ENCODE measurements at regions not wholly inside any gene's neighbourhood (a gene's known extent, or its start where the extent isn't known, plus 50 kb on each side); places are given as distances from the start of the nearest gene placed in this dataset.

- peaks cover 4% of the 10 kb centered on the region for H3K4me1 ChIP-seq (ENCODE audit: control insufficient read depth, insufficient read depth, low read length)
- H3K27me3 ChIP-seq (ENCODE audit: control insufficient read depth, insufficient read depth, low read length), result no peaks in the 10 kb centered on the region
- H3K9me3 ChIP-seq (replicated peaks; ENCODE audit: control insufficient read depth, low read depth, low read length), result no peaks in the 10 kb centered on the region
- DNase-seq, result no peak
- WGBS (ENCODE audit: insufficient coverage), result no CpG with 5 or more reads among the region's 1 CpG
- no peak overlapping the region for H3K4me3 ChIP-seq (ENCODE audit: low read length)
- no peaks in the 10 kb centered on the region for H3K36me3 ChIP-seq (ENCODE audit: control insufficient read depth, insufficient read depth, low read length)
- H3K27ac ChIP-seq (ENCODE audit: low read length), result no peak overlapping the region
Observed at GRCh38 chr1:55988963-55989452, 590.4 kb downstream of the PLPP3 start.

DNA sequence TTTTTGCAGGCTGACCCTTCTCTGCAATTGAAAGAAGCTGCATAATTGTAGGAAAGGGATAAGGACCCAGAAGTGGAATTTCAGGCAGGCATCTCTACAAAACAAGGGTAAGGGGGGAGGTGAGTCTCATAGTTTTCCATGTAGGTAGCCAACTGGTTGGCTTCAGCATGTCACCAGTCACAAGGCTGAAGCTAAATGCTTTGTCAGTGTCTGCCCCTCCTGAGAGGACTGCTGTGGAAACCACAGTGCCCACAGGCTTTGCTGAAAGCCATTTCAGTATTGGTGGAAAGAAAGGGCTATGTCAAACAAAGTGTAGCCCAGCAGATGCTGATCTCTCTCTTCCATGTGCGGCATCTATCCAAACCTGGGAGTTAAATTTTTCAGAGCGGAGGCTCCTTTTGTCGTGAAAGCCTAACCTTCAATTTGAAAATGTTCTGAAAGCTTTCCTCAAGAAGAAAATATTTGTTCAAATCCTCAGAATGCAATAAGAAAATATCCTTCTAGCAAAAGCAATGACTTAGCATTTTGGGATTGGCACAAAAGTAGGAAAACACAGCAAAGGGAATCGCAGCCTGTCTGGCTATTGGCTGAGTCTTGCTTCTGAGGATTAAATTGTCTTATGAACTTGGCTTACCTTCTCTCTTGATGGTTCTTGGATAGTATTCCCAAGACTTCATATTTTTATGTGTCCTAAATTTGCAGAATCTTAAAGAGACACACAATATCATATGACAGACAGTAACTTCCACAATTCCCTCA lies 591.7 kb downstream of the PLPP3 start:
- H3K4me3 ChIP-seq (ENCODE audit: low read length), result no peak overlapping the region
- H3K36me3 ChIP-seq (ENCODE audit: control insufficient read depth, insufficient read depth, low read length), result no peaks in the 10 kb centered on the region
- WGBS (ENCODE audit: insufficient coverage), result 20% methylated on average over 1 of the region's 4 CpGs
- DNase-seq, result peak; percentile 95
- peaks cover 4% of the 10 kb centered on the region for H3K4me1 ChIP-seq (ENCODE audit: control insufficient read depth, insufficient read depth, low read length)
- peak overlapping the region; percentile 67 for H3K27ac ChIP-seq (ENCODE audit: low read length)
- H3K9me3 ChIP-seq (replicated peaks; ENCODE audit: control insufficient read depth, low read depth, low read length), result no peaks in the 10 kb centered on the region
- no peaks in the 10 kb centered on the region for H3K27me3 ChIP-seq (ENCODE audit: control insufficient read depth, insufficient read depth, low read length)

DNA sequence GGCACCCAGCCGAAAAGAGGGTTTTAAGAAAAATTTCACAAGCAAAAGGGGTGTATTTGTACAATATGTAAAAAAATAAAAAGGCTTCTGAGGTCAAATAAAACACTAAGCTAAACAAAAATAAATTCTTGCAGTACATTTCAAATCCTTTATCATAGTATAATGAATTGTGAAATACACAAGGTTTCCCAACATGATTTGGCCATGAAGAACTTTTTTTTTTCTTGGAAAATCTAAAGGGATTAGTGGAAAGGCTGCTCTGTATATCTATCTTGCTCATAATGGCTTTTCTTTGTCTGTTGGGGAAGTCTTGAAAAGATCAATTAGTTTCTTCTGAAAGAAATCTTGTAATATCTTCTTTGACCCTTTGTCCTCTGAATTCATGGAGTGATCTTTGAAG lies 593.4 kb downstream of the PLPP3 start:
- no peak for DNase-seq
- peaks cover 4% of the 10 kb centered on the region for H3K4me1 ChIP-seq (ENCODE audit: control insufficient read depth, insufficient read depth, low read length)
- WGBS (ENCODE audit: insufficient coverage), result no CpG with 5 or more reads among the region's 1 CpG
- no peak overlapping the region for H3K27ac ChIP-seq (ENCODE audit: low read length)
- H3K36me3 ChIP-seq (ENCODE audit: control insufficient read depth, insufficient read depth, low read length), result no peaks in the 10 kb centered on the region
- H3K27me3 ChIP-seq (ENCODE audit: control insufficient read depth, insufficient read depth, low read length), result no peaks in the 10 kb centered on the region
- no peaks in the 10 kb centered on the region for H3K9me3 ChIP-seq (replicated peaks; ENCODE audit: control insufficient read depth, low read depth, low read length)
- no peak overlapping the region for H3K4me3 ChIP-seq (ENCODE audit: low read length)

DNA sequence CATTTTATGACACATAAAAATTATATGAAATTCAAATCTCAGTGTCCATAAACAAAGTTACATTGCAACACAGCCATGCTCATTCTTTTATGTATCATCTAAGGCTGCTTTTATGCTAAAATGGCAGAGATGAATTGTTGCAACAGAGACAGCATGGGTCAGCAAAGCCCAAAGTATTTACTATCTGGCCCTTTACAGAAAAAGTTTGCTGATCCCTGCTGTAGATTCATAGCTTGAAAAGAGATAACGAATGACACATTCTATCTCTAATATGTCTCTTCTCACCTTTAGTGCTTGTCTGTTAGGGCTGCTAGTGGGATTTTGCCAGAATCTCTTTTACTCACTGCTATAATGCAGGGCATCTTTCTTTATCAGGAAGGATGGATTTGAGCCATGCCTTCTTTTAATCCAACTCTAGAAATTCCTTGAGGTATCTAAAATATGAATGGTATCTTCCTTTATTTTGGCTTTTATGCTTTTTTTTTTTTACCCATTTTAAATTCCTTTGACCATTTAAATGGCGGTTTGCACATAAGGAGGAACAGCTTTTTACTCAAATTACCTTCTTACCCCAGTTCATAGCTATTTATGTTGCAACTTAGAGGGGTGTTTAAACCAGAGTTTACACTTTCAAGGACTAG lies 598.2 kb downstream of the PLPP3 start:
- no peak overlapping the region for H3K4me3 ChIP-seq (ENCODE audit: low read length)
- WGBS (ENCODE audit: insufficient coverage), result no CpG with 5 or more reads among the region's 2 CpGs
- H3K27ac ChIP-seq (ENCODE audit: low read length), result no peak overlapping the region
- no peaks in the 10 kb centered on the region for H3K36me3 ChIP-seq (ENCODE audit: control insufficient read depth, insufficient read depth, low read length)
- H3K4me1 ChIP-seq (ENCODE audit: control insufficient read depth, insufficient read depth, low read length), result no peaks in the 10 kb centered on the region
- DNase-seq, result no peak
- H3K9me3 ChIP-seq (replicated peaks; ENCODE audit: control insufficient read depth, low read depth, low read length), result no peaks in the 10 kb centered on the region
- no peaks in the 10 kb centered on the region for H3K27me3 ChIP-seq (ENCODE audit: control insufficient read depth, insufficient read depth, low read length)

- Histone ChIP-seq H3K27ac (ENCODE audit: low read length) (no peak overlapping the region), H3K36me3 (ENCODE audit: control insufficient read depth, insufficient read depth, low read length) (no peaks in the 10 kb centered on the region), H3K4me1 (ENCODE audit: control insufficient read depth, insufficient read depth, low read length) (no peaks in the 10 kb centered on the region), H3K27me3 (ENCODE audit: control insufficient read depth, insufficient read depth, low read length) (no peaks in the 10 kb centered on the region), H3K4me3 (ENCODE audit: low read length) (no peak overlapping the region), H3K9me3 (replicated peaks; ENCODE audit: control insufficient read depth, low read depth, low read length) (no peaks in the 10 kb centered on the region)
- WGBS (ENCODE audit: insufficient coverage), result no CpG with 5 or more reads among the region's 4 CpGs
- no peak for DNase-seq
Observed at GRCh38 chr1:55980582-55980981, 598.8 kb downstream of the PLPP3 start.

DNA sequence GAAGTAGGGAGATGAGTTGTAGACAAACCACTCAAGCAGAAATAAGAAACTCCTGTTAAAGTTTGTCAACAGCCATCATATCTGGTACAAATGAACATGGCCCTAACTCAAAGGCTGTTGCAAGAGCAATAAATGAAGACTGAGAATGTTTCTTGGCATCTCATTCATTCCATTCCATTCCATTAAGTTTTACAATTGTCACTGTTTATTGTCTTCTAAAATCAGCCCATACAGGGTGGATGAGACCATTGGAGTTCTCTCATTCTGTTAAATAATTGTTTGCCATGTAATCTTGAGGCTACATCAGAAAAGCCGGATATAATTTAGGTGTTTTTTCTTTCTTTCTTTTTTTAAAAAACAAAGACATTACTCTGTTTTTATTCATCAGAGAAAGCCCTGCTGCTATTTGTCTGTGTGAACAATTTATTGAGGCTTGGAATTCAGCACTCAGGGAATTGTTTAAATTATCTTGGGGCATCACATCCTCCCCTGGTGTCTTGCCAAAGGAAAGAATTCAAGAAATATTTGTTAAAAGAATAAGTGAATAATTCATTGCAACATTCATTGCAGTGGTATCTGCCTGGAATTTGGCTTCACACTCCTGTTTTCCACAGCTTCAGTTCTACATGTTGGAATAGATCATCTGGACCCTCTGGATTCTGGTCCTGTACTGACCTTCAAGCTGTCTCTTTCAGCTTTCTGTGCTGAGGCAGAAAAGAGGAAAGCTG lies 604.5 kb downstream of the PLPP3 start:
- Histone ChIP-seq H3K27ac (ENCODE audit: low read length) (no peak overlapping the region), H3K9me3 (replicated peaks; ENCODE audit: control insufficient read depth, low read depth, low read length) (no peaks in the 10 kb centered on the region), H3K36me3 (ENCODE audit: control insufficient read depth, insufficient read depth, low read length) (no peaks in the 10 kb centered on the region), H3K4me3 (ENCODE audit: low read length) (no peak overlapping the region), H3K27me3 (ENCODE audit: control insufficient read depth, insufficient read depth, low read length) (no peaks in the 10 kb centered on the region), H3K4me1 (ENCODE audit: control insufficient read depth, insufficient read depth, low read length) (peaks cover 4% of the 10 kb centered on the region)
- WGBS (ENCODE audit: insufficient coverage), result no CpG with 5 or more reads among the region's 1 CpG
- peak; percentile 32 for DNase-seq

- H3K9me3 ChIP-seq (replicated peaks; ENCODE audit: control insufficient read depth, low read depth, low read length), result no peaks in the 10 kb centered on the region
- peak; percentile 93 for DNase-seq
- H3K4me3 ChIP-seq (ENCODE audit: low read length), result no peak overlapping the region
- peaks cover 4% of the 10 kb centered on the region for H3K4me1 ChIP-seq (ENCODE audit: control insufficient read depth, insufficient read depth, low read length)
- no peaks in the 10 kb centered on the region for H3K27me3 ChIP-seq (ENCODE audit: control insufficient read depth, insufficient read depth, low read length)
- H3K36me3 ChIP-seq (ENCODE audit: control insufficient read depth, insufficient read depth, low read length), result no peaks in the 10 kb centered on the region
- no peak overlapping the region for H3K27ac ChIP-seq (ENCODE audit: low read length)
Observed at GRCh38 chr1:55970526-55971110, 608.7 kb downstream of the PLPP3 start.

GRCh38 chr1:55969322-55969721 lies 610.0 kb downstream of the PLPP3 start:
- no peaks in the 10 kb centered on the region for H3K4me1 ChIP-seq (ENCODE audit: control insufficient read depth, insufficient read depth, low read length)
- no peaks in the 10 kb centered on the region for H3K27me3 ChIP-seq (ENCODE audit: control insufficient read depth, insufficient read depth, low read length)
- no peak overlapping the region for H3K27ac ChIP-seq (ENCODE audit: low read length)
- H3K4me3 ChIP-seq (ENCODE audit: low read length), result no peak overlapping the region
- no peaks in the 10 kb centered on the region for H3K36me3 ChIP-seq (ENCODE audit: control insufficient read depth, insufficient read depth, low read length)
- no peak for DNase-seq
- no peaks in the 10 kb centered on the region for H3K9me3 ChIP-seq (replicated peaks; ENCODE audit: control insufficient read depth, low read depth, low read length)

- Histone ChIP-seq H3K9me3 (replicated peaks; ENCODE audit: control insufficient read depth, low read depth, low read length) (no peaks in the 10 kb centered on the region), H3K4me1 (ENCODE audit: control insufficient read depth, insufficient read depth, low read length) (no peaks in the 10 kb centered on the region), H3K4me3 (ENCODE audit: low read length) (no peak overlapping the region), H3K27me3 (ENCODE audit: control insufficient read depth, insufficient read depth, low read length) (no peaks in the 10 kb centered on the region), H3K36me3 (ENCODE audit: control insufficient read depth, insufficient read depth, low read length) (no peaks in the 10 kb centered on the region), H3K27ac (ENCODE audit: low read length) (no peak overlapping the region)
- 38% methylated on average over 2 of the region's 7 CpGs for WGBS (ENCODE audit: insufficient coverage)
- DNase-seq, result no peak
Observed at GRCh38 chr1:55968661-55969060, 610.7 kb downstream of the PLPP3 start.

GRCh38 chr1:55965981-55966461 lies 613.3 kb downstream of the PLPP3 start:
- no peaks in the 10 kb centered on the region for H3K36me3 ChIP-seq (ENCODE audit: control insufficient read depth, insufficient read depth, low read length)
- 53% methylated on average over 3 of the region's 5 CpGs for WGBS (ENCODE audit: insufficient coverage)
- peak; percentile 46 for DNase-seq
- H3K27me3 ChIP-seq (ENCODE audit: control insufficient read depth, insufficient read depth, low read length), result no peaks in the 10 kb centered on the region
- no peaks in the 10 kb centered on the region for H3K4me1 ChIP-seq (ENCODE audit: control insufficient read depth, insufficient read depth, low read length)
- no peak overlapping the region for H3K27ac ChIP-seq (ENCODE audit: low read length)
- no peak overlapping the region for H3K4me3 ChIP-seq (ENCODE audit: low read length)
- H3K9me3 ChIP-seq (replicated peaks; ENCODE audit: control insufficient read depth, low read depth, low read length), result no peaks in the 10 kb centered on the region
